HEK293T (cell line): ENCODE measurements at regions not wholly inside any gene's neighbourhood (a gene's known extent, or its start where the extent isn't known, plus 50 kb on each side); places are given as distances from the start of the nearest gene placed in this dataset.

Experiments
- CTCF ChIA-PET: fragments of 350-600 bp; formaldehyde crosslinking; extraction: SDS; loops from one replicate; lab custom pipeline; 2021; ENCODE audit warnings: antibody characterized with exemption, inconsistent platforms; lab: Yijun Ruan, JAX
- POLR2A ChIA-PET: fragments of 350-600 bp; formaldehyde crosslinking; extraction: SDS; loops from one replicate; lab custom pipeline; 2020; ENCODE audit warnings: antibody characterized with exemption, inconsistent platforms; lab: Yijun Ruan, JAX
- DNase-seq: peaks from one replicate; pipeline ENCODE4 v3.0.0; 2012; ENCODE audit warnings: mixed read lengths; ENCODE audit errors: extremely low spot score
- ARNT ChIP-seq: fragments of 450-650 bp; IDR thresholded peaks from 2 replicates; pipeline ENCODE4 v1.6.1; 2017; ENCODE audit warnings: mild to moderate bottlenecking
- BHLHE40 ChIP-seq: fragments of 450-650 bp; IDR thresholded peaks from 2 replicates; pipeline ENCODE4 v1.6.1; 2016; ENCODE audit warnings: mild to moderate bottlenecking, moderate library complexity, borderline replicate concordance
- CTBP1 ChIP-seq: fragments of 450-650 bp; IDR thresholded peaks from 2 replicates; pipeline ENCODE4 v1.6.1; 2016; ENCODE audit warnings: borderline replicate concordance
- ELF4 ChIP-seq: fragments of 450-650 bp; IDR thresholded peaks from 2 replicates; pipeline ENCODE4 v1.6.1; 2017; ENCODE audit warnings: antibody characterized with exemption
- FOXA1 ChIP-seq: fragments of 450-650 bp; IDR thresholded peaks from 2 replicates; pipeline ENCODE4 v1.6.1; 2016; ENCODE audit warnings: mild to moderate bottlenecking
- FOXK2 ChIP-seq: fragments of 450-650 bp; IDR thresholded peaks from 2 replicates; pipeline ENCODE4 v1.6.1; 2016; ENCODE audit warnings: mild to moderate bottlenecking
- FOXM1 ChIP-seq: fragments of 450-650 bp; IDR thresholded peaks from 2 replicates; pipeline ENCODE4 v1.6.1; 2017; ENCODE audit warnings: mild to moderate bottlenecking, borderline replicate concordance
- HDGF ChIP-seq: fragments of 450-650 bp; IDR thresholded peaks from 2 replicates; pipeline ENCODE4 v1.6.1; 2017; ENCODE audit warnings: antibody characterized with exemption, borderline replicate concordance
- L3MBTL2 ChIP-seq: fragments of 450-650 bp; conservative IDR thresholded peaks from 2 replicates; pipeline ENCODE4 v1.6.1; 2016; ENCODE audit warnings: mild to moderate bottlenecking
- LEF1 ChIP-seq: fragments of 450-650 bp; IDR thresholded peaks from 2 replicates; pipeline ENCODE4 v1.6.1; 2017; ENCODE audit warnings: mild to moderate bottlenecking, borderline replicate concordance
- NFRKB ChIP-seq: fragments of 450-650 bp; IDR thresholded peaks from 2 replicates; pipeline ENCODE4 v1.6.1; 2016; ENCODE audit warnings: mild to moderate bottlenecking, moderate library complexity
- PKNOX1 ChIP-seq: fragments of 450-650 bp; IDR thresholded peaks from 2 replicates; pipeline ENCODE4 v1.6.1; 2016
- SP1 ChIP-seq: fragments of 450-650 bp; IDR thresholded peaks from 2 replicates; pipeline ENCODE4 v1.6.1; 2017
- SUZ12 ChIP-seq: fragments of 450-650 bp; IDR thresholded peaks from 2 replicates; pipeline ENCODE4 v1.6.1; 2016; ENCODE audit warnings: mild to moderate bottlenecking
- TARDBP ChIP-seq: fragments of 450-650 bp; IDR thresholded peaks from 2 replicates; pipeline ENCODE4 v1.6.1; 2016
- ZNF384 ChIP-seq: fragments of 450-650 bp; IDR thresholded peaks from 2 replicates; pipeline ENCODE4 v1.6.1; 2016

GRCh38 chr6:10307028-10307427 is 107.8 kb downstream of the TFAP2A start:
- TF ChIP-seq ELF4 (no peak), PKNOX1 (no peak), SUZ12 (no peak), HDGF (no peak), ARNT (no peak), L3MBTL2 (no peak)
- DNase-seq: no peak
- ChIA-PET CTCF (no interaction called here), POLR2A (no interaction called here)

GRCh38 chr6:10305790-10306415 is 109.0 kb downstream of the TFAP2A start:
- ChIA-PET CTCF (no interaction called here), POLR2A (no interaction called here)

GRCh38 chr6:10303608-10304506 is 111.0 kb downstream of the TFAP2A start:
- TF ChIP-seq FOXM1: no peak
- no peak for TF ChIP-seq ZNF384
- no peak for TF ChIP-seq FOXA1
- no peak for TF ChIP-seq ARNT
- TF ChIP-seq HDGF: no peak
- no peak for TF ChIP-seq BHLHE40
- no peak for TF ChIP-seq L3MBTL2
- TF ChIP-seq CTBP1: no peak
- no peak for TF ChIP-seq TARDBP
- TF ChIP-seq SP1: no peak
- TF ChIP-seq LEF1: no peak
- TF ChIP-seq SUZ12: no peak
- no peak for TF ChIP-seq ELF4
- CTCF ChIA-PET: interaction anchor here (0.6 kb wide), 2 partner anchors 11 to 73 kb away, joined by 3 read pairs; no protein-coding TSS in a partner anchor
- POLR2A ChIA-PET: interaction anchor here (0.9 kb wide), 1 partner anchor 110 kb away, joined by 3 read pairs; no protein-coding TSS in a partner anchor
- DNase-seq: no peak

More at GRCh38 chr6:10305790-10306415, 109.0 kb downstream of the TFAP2A start:
- DNase-seq: no peak
- TF ChIP-seq TARDBP: no peak
- TF ChIP-seq HDGF: no peak
- TF ChIP-seq ZNF384: no peak
- no peak for TF ChIP-seq LEF1

GRCh38 chr6:10302566-10303235 is 112.2 kb downstream of the TFAP2A start:
- DNase-seq: no peak
- ChIA-PET CTCF (interaction anchor here (0.6 kb wide), 2 partner anchors 74 to 205 kb away, joined by 3 read pairs; no protein-coding TSS in a partner anchor), POLR2A (interaction anchor here (0.9 kb wide), 1 partner anchor 111 kb away, joined by 3 read pairs; no protein-coding TSS in a partner anchor)
- TF ChIP-seq CTBP1 (no peak), FOXM1 (no peak), SP1 (no peak), FOXK2 (no peak), LEF1 (no peak), PKNOX1 (no peak), HDGF (no peak), ARNT (no peak), L3MBTL2 (no peak), ZNF384 (no peak), NFRKB (no peak), SUZ12 (no peak), TARDBP (no peak), BHLHE40 (no peak), ELF4 (no peak)

- ChIA-PET POLR2A (interaction anchor here (1.5 kb wide), 1 partner anchor 114 kb away, joined by 3 read pairs; no protein-coding TSS in a partner anchor), CTCF (no interaction called here)
- TF ChIP-seq HDGF: no peak
- DNase-seq: no peak
These were observed 114.8 kb downstream of the TFAP2A start for GRCh38 chr6:10300071-10300470.

- ChIA-PET CTCF (no interaction called here), POLR2A (interaction anchor here (1.0 kb wide), 1 partner anchor 12 kb away, joined by 3 read pairs; no protein-coding TSS in a partner anchor)
- TF ChIP-seq HDGF (no peak), SP1 (no peak), PKNOX1 (no peak), LEF1 (no peak), NFRKB (no peak), SUZ12 (no peak), BHLHE40 (no peak), ELF4 (no peak)
These were observed 117.0 kb downstream of the TFAP2A start for GRCh38 chr6:10297832-10298231.

More at GRCh38 chr6:10297832-10298231, 117.0 kb downstream of the TFAP2A start:
- no peak for DNase-seq
